ENCODE measurements at regions not wholly inside any gene's neighbourhood (a gene's known extent, or its start where the extent isn't known, plus 50 kb on each side); places are given as distances from the start of the nearest gene placed in this dataset.
"Not testable (repeated sequence)": the region's sequence is repeated elsewhere in the genome, so short reads cannot be mapped to it uniquely, and the experiment has no call there.

GRCh38 chr12:59517522-59517921 lies 78.3 kb upstream of the SLC16A7 start:
- no peak for DNase-seq (ENCODE audit: low spot score)

DNA sequence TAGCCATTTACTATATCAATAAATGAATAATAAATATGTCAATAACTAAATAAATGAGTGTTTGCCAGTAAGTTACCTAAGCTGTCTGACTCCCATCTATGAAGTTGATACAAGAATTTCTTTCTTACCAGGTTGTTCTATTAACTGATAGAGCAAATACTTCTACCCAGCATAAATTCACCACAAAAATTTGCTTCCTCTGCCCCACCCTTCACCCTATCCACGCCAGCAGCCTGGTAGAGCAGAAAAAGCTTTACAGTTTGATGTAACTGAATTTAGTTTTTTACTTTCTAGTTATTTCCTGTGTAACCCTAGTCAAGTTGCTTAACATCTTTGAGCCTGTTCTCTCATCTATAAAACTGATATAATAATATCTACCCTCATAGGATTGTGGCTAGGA lies 94.9 kb upstream of the SLC16A7 start:
- DNase-seq (ENCODE audit: low spot score), result no peak

DNA sequence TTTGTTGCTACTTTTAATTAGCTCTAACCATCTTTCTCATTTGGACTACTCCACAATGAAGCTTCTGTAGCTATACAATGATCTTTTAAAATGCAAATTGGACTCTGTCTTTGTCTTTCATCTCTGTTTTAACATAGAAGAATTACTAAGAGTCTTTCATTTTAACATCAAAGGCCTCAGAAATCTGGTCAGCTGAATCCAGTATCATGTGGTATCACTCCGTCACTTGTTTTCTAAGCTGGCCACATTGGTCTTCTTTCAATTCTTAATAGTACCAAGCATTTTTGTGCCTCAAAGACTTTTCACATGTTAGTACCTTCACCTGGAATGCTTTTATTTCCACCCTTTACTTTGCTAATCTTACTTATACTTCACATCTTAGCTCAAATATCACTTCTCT lies 95.5 kb upstream of the SLC16A7 start:
- no peak for DNase-seq (ENCODE audit: low spot score)

GRCh38 chr12:59499774-59500173 lies 96.1 kb upstream of the SLC16A7 start:
- no peak for DNase-seq (ENCODE audit: low spot score)

DNA sequence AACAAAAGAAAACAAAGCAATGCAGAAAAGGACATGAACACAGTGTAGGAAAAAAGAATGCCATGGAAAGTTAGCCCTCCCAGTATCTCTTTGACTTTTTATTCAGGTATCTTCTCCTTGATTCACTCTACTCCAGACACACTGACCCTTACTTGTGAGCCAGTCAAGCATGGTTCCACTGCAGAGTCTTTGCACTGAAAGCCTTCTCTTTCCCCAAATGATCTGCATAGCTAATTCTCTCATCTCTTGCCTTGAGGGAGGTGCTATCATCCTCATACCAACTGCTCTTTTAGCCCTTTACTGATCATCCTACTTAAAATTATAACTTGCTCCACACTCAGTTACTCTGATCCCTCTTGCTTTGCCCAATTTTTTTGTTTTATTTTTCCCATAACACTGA lies 101.2 kb upstream of the SLC16A7 start:
- DNase-seq (ENCODE audit: low spot score), result no peak

DNA sequence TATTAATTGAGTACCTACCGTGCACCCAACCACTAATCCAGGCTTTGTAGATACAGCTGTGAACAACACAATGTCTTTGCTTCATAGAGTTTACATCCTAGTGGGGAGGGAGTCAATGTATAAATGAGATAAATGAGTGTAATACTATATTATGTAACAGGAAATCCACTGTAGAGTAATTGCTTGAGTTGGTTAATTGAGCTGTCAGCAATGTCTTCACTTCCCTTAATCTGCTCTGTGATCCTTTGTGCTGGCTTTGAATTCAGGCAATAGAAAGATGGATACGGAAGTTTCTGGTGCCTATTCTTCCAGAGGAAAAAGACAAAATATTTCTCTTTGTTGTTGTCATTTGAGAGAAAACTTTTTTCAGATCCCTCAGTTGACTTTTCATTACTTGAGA lies 104.0 kb upstream of the SLC16A7 start:
- no peak for DNase-seq (ENCODE audit: low spot score)

DNA sequence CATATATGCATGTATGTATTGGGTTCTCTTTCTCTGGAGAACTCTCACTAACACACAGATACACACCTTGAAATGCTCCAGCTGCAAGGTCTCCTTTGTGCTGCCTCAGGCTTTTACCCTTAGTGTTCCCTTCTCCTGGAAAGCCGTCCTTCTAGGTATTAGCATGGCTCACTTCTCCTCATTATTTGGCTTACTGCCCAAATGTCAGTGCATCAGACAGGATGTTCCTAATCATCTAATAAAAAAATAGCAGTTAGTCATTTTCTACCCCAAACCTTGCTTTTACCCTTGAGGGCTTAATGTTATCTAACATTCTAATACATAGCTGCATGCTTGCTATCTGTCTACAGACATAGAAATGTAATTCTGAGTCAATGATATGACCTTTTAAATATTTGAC lies 109.0 kb upstream of the SLC16A7 start:
- DNase-seq (ENCODE audit: low spot score), result no peak

DNA sequence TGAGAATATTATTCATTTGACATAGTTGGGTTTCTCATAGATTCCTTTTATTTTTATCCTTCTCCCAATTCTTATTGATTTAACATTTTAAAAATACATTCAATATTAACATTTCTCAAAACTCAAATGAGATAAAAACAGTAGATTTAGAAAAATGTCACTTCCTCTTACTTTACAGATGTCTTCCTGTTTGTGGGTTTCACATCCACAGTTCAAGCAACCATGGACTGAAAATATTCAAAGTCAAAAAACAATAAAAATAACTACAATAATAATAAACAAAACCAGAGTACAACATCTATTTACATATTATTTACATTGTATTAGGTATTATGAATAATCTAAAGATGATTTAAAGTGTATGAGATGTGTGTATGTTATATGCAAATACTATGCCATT lies 111.3 kb upstream of the SLC16A7 start:
- no peak for DNase-seq (ENCODE audit: low spot score)

- not testable (repeated sequence) for DNase-seq (ENCODE audit: low spot score)
Observed at GRCh38 chr12:59474236-59474635, 121.6 kb upstream of the SLC16A7 start.

- no peak for DNase-seq (ENCODE audit: low spot score)
Observed at GRCh38 chr12:59472273-59472672, 123.6 kb upstream of the SLC16A7 start.

DNA sequence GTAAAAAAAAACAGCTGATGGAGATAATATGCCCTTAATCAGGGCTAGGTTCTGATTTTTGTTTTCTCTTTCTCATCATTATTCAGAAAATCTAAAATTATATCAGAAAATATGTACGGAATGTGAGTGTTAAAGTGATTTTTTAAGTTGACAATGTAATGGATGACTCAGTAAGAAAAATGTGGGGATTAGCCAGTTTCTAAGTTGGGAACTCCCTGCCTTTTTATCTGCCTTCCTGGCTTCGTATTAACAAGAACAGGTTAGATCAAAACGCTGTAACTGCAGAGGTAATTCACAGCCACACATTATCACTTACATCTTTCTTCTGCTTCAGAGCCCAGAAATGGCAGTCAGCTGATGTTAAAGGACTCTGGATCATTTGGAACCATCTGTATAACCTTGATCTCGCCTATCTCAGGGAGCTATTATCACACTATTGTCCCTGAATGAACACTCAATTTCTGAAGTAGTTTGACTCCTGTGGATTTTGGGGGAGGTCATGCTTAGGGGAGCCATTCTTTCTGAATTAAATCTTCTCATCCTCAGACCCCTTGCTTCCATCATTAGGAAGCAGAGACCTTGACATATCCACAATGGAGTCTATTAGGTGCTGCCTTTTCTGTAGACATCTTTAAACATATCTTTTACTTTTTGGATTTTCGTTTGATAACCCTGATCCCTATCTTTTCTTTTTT lies 135.7 kb upstream of the SLC16A7 start:
- no peak for DNase-seq (ENCODE audit: low spot score)

DNA sequence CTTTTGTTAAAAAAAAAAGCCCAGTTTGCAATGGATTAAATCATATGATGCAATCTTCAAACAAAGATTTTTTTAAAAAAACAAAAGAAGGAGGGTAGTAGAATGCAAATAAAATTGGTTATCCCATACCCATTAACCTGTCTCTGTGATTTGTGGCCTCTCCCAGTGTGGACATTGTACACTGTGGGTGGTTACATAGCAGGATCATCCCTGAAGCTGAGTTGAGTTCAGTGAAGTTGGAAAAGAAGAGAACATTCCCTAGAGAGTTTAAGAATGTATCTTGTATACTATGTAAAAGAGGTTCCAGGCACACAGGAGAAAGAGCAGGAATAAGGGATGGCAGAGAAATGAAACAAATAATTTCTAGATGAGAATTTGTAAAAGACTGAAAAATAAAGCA lies 142.4 kb upstream of the SLC16A7 start:
- DNase-seq (ENCODE audit: low spot score), result no peak

GRCh38 chr12:59452746-59453145 lies 143.1 kb upstream of the SLC16A7 start:
- DNase-seq (ENCODE audit: low spot score), result no peak

GRCh38 chr12:59452259-59452658 lies 143.6 kb upstream of the SLC16A7 start:
- DNase-seq (ENCODE audit: low spot score), result no peak

- DNase-seq (ENCODE audit: low spot score), result no peak
Observed at GRCh38 chr12:59446116-59446515, 149.7 kb upstream of the SLC16A7 start.

DNA sequence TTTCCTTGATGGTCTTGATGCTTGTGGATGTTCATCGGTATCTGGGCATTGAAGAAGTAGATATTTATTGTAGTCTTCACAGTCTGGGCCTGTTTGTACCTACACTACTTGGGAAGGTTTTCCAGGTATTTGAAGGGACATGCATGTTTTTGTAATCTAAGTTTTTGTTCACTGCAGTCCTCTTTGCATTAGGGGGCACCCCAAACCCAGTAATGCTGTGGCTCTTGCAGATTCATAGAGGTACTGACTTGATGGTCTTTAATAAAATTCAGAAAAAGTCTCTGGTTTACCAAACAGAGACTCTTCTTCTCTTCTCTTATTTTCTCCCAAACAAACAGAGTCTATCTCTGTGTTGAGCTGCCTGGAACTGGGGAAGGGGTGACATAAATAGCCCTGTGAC lies 150.9 kb upstream of the SLC16A7 start:
- peak; percentile 10 for DNase-seq (ENCODE audit: low spot score)

DNA sequence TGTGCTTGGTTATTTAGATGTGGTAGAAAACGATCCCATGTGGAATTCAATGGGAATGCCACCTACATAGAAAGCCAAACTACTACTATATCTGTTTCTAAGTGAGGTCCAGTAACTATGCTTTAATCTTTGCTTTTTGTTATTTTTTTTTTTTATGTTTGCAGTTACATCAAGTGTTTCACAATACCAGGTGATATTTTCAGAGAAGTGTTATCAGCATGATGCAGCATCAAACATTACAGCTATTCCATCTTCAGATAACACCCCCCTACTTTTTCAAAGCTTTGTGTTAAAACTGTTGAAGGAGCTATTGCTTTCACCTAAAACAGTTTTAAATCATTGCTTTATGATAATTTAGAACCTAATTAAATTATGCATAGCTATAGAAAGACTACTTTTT lies 163.8 kb upstream of the SLC16A7 start:
- DNase-seq (ENCODE audit: low spot score), result no peak

- no peak for DNase-seq (ENCODE audit: low spot score)
Observed at GRCh38 chr12:59431266-59431665, 164.6 kb upstream of the SLC16A7 start.

DNA sequence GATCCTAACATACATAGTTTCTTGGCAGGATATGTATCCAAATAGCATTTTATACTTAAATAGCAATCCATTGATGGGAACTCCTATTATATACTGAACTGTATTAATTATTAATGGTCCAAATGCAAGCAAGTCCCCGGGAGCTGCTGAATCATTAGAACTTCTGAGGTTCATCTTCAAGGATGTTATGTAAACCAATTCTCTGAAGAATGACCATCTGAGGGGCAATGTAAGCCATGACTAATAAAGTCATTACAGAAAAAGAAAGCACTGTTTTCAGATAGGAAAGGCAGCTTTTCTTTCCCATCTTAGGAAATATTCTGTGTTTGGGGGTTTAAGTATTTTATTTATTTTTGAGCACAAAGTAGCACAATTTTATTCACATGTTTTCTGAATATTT lies 166.1 kb upstream of the SLC16A7 start:
- DNase-seq (ENCODE audit: low spot score), result no peak

- DNase-seq (ENCODE audit: low spot score), result no peak
Observed at GRCh38 chr12:59425798-59426197, 170.0 kb upstream of the SLC16A7 start.

DNA sequence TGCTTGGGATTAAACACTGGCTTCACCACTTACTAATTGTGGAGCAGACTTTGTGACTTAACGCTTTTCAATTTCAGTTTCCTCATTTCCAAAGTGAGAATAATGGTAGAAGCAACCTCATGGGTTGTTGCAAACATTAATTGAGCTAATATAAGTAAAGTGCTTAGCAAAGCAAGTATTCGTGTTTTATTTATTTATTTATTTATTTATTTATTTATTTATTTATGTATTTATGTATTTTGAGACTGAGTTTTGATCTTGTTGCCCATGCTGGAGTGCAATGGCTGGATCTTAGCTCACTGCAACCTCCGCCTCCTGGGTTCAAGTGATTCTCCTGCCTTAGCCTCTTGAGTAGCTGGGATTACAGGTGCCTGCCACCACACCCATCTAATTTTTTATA lies 171.2 kb upstream of the SLC16A7 start:
- DNase-seq (ENCODE audit: low spot score), result not testable (repeated sequence)

- DNase-seq (ENCODE audit: low spot score), result no peak
Observed at GRCh38 chr12:59414051-59414450, 181.8 kb upstream of the SLC16A7 start.

GRCh38 chr12:59408431-59408830 lies 187.4 kb upstream of the SLC16A7 start:
- DNase-seq (ENCODE audit: low spot score), result no peak

GRCh38 chr12:59407799-59408198 lies 188.0 kb upstream of the SLC16A7 start:
- DNase-seq (ENCODE audit: low spot score), result no peak

DNA sequence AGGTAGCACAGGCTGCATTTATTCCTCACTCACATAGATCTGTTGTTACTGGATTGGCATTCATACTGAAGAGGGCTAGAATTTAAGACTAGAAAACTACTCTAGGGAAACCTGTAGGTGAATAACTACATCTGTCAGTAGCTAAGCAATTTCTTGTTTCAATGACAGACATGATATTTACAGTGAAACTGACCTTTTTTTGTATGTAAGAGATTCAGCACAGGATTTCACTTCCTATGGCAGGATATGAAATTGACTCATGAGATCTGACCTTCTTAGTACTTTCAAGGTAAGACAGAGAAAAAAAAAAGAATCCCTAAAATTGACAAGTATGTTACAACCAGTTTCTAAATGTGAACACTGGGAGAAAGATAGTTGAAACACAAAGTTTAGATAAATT lies 189.8 kb upstream of the SLC16A7 start:
- DNase-seq (ENCODE audit: low spot score), result no peak
